Activated CD4-positive, alpha-beta T cell treated with anti-CD3 and anti-CD28 coated beads, Interleukin-2, Interleukin-6, amounts not matched to agents 100 ng/mL and 50 ng/mL, durations not matched to agents 16 hours and 8 hours (primary cell): ENCODE measurements at regions not wholly inside any gene's neighbourhood (a gene's known extent, or its start where the extent isn't known, plus 50 kb on each side); places are given as distances from the start of the nearest gene placed in this dataset.

Source experiments
- DNase-seq: peaks from one replicate; pipeline ENCODE4 v3.0.0-alpha.2; 2020

GRCh38 chr16:54672500-54672899, 258.2 kb upstream of the IRX5 start:
- DNase-seq: no peak

DNA sequence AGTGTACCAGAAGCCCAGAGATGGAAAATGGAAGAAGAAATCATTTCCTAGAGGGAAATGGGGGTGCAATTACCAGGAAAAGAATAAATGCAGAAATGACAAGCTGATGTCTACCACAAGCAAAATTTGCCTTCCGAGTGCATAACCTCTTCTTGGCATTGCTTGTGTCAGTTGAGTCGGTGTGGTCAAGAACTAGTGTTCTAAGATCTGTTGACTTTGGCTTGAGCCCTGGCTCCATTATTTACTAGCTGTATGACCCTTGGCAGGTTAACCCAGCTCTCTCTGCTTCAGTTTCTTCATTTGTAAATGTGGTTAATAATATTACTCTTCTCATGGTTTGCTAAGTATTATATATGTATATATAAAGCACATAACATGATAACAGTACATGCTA, 273.0 kb upstream of the IRX5 start:
- no peak for DNase-seq

- DNase-seq: no peak
Measured at GRCh38 chr16:54657058-54657708, 273.5 kb upstream of the IRX5 start.

GRCh38 chr16:54655121-54655590, 275.5 kb upstream of the IRX5 start:
- no peak for DNase-seq

DNA sequence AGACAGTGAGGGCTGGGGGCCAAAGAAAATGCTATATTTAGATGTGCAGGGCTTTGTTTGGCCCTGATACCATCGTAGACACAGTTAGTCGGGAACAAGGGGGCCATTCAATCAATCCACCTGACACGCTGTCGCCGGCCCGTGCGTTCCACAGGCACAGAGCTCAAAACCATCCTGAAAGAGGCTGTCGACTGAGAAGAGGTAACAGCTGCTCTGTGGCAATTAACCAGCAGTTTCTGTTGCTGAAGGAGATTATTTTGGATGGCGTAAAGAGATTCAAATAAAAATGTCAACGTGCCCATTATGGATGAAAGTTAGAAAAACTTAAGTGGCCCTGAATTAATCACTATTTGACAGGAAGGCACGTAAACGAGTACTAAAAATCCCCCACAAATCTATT, 276.2 kb upstream of the IRX5 start:
- no peak for DNase-seq

GRCh38 chr16:54652201-54652770, 278.4 kb upstream of the IRX5 start:
- no peak for DNase-seq

DNA sequence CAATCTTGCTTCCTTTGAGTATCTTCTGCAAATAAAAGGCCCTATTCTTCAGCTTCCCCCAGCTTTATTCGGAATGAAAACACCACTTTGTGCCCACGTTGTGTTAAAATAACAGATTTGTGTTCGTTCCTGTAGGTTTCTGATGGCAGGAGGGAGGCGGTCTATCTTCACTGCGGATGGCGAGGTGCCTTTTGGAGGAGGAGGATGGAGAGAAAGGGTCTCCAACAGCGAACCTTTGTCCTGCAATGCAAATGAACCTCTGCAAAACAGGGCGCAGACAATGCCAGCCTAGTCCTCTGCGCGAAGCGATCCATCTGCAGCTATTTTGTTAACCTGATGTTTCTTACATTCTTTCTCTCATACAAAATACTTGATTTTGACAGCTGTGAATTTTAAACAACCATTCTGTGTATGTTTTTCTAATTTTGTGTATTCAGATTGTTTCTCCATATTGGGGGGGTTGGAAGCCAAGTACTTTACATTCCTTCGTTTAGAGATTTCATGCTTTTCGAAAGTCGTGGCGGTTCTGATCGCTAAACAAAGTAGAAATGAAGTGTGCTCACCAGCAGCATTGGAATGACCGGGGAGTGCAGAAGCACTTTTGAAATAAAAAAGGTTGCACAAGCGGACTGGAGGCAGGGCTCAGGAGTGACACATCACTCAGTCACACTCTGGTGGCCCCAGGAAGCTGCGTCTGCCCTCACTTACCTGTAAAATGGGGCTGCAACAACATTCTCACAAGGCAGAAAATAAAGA, 279.0 kb upstream of the IRX5 start:
- no peak for DNase-seq

GRCh38 chr16:54649876-54650275, 280.8 kb upstream of the IRX5 start:
- DNase-seq: no peak

GRCh38 chr16:54648575-54648974, 282.1 kb upstream of the IRX5 start:
- no peak for DNase-seq

GRCh38 chr16:54647725-54648221, 282.9 kb upstream of the IRX5 start:
- no peak for DNase-seq

DNA sequence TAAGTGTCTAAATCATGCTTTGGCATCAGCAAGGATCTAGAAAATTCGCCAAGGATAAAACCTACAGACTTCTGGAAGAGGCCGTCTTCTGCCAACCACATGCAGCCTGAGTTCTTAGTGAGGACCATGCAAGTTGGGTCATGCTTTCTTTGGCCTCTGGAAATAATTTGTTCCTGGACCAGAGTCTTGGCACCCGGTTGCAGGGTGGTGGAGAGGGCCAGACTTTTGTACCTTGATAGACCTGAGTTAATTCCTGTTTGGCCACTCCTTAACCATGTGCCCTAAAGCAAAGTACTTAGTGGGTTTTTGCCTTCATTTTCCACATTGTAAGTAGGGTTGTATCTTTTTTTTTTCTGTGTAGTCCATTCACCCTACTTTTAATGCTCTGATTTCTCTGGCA, 283.4 kb upstream of the IRX5 start:
- DNase-seq: no peak

- DNase-seq: no peak
Measured at GRCh38 chr16:54645345-54645744, 285.3 kb upstream of the IRX5 start.

GRCh38 chr16:54636221-54636793, 294.4 kb upstream of the IRX5 start:
- DNase-seq: no peak

DNA sequence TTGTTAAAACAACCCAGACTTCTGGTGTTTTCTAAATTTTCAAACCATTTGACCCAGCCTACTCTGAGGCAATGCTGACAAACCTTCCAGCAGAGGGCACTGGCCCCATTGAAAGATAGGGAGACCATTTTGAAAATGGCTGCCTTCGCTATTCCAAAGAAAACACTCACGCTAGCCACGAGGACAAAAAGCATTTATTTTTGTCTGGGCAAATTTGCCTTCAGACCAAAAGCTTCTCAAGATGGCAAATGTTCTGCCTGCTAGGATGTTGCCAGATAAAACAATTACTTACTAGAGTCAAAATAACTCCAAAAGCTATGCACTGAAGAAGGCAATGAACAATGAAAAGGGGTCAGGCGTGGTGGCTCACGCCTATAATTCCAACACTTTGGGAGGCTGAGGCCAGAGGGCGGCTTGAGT, 296.7 kb upstream of the IRX5 start:
- no peak for DNase-seq

- DNase-seq: no peak
Measured at GRCh38 chr16:54632322-54633220, 298.1 kb upstream of the IRX5 start.

GRCh38 chr16:54631782-54632181, 298.9 kb upstream of the IRX5 start:
- DNase-seq: no peak

- no peak for DNase-seq
Measured at GRCh38 chr16:54630284-54630967, 300.2 kb upstream of the IRX5 start.

DNA sequence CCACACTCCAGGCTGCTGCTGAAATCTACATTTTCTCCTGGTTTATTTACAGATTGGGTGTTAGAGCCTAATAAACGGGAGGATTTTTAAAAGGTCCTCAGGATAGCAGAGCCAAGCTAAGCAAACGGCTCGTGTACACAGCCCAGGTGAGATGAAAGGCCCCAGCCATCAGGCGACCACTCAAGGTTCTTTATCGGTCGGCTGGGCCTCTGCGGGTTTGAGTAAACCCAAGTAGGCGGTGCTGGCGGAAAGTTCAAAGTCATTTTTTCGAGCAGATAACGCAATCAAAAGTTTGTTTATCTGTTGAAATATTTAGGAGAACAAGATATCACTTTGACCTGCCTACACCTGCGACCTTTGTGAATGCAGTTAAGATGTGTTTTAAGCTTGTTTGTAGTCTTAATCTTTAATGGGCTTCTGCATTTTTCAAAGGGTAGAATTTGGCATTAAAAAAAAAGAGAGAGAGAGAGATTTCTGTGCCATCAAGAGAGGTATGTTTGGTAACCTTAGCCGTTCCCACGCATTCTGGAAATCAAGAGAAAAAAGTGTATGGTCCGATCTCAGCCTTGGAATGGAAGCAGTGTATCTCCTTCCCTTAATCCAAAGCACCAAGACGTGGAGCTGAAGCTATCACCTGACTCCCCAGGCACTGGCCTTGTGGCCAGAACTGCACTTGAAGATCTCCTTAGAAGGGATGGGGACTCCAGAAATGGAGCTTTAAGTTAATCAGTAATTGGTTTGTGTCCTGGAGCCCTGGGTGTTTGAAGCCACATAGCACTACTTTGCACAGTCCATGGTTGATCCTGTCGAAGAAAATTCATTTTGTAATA, 301.7 kb upstream of the IRX5 start:
- no peak for DNase-seq

DNA sequence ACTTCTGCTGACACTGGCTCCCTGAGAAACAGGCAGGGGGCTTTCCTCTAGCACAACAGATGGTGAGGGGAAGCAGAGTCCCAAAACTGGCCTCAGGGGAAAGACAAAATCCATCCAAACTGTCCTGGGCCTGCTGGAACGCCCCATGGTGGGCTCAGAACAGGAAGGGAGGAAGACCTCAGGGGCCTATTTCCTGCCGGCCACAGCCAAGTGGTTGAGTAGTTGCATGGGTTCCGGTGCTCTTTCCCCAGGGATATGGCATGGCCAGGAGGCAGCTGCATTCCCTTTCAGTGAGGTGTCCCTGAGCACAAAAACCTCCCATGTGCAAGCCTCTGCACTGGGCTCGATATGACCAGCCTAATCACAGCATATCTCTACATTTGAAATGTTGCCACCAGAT, 303.0 kb upstream of the IRX5 start:
- no peak for DNase-seq

- DNase-seq: no peak
Measured at GRCh38 chr16:54623636-54624035, 307.0 kb upstream of the IRX5 start.

- DNase-seq: no peak
Measured at GRCh38 chr16:54620197-54620596, 310.5 kb upstream of the IRX5 start.
